ENCODE measurements at regions not wholly inside any gene's neighbourhood (a gene's known extent, or its start where the extent isn't known, plus 50 kb on each side); places are given as distances from the start of the nearest gene placed in this dataset.
"Not testable (repeated sequence)": the region's sequence is repeated elsewhere in the genome, so short reads cannot be mapped to it uniquely, and the experiment has no call there.

DNA sequence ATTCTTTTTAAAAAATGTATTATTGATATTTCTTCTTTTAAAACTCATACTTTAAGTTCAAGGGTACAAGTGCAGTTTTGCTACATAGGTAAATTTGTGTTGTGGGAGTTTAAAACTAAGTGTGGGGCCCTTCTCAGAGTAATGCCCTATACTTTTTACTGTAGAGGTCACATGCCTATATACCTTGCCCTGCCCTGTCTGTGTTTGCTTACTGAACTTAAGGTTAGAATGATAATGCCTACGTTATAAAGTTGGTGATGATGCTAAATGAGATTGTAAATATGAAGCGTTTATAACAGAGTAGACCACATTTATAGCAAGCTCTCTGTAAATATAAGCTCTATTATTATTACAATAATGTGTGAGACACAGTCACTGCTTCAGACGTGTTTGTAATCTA, 261.9 kb downstream of the RASSF9 start:
- DNase-seq, result no peak

DNA sequence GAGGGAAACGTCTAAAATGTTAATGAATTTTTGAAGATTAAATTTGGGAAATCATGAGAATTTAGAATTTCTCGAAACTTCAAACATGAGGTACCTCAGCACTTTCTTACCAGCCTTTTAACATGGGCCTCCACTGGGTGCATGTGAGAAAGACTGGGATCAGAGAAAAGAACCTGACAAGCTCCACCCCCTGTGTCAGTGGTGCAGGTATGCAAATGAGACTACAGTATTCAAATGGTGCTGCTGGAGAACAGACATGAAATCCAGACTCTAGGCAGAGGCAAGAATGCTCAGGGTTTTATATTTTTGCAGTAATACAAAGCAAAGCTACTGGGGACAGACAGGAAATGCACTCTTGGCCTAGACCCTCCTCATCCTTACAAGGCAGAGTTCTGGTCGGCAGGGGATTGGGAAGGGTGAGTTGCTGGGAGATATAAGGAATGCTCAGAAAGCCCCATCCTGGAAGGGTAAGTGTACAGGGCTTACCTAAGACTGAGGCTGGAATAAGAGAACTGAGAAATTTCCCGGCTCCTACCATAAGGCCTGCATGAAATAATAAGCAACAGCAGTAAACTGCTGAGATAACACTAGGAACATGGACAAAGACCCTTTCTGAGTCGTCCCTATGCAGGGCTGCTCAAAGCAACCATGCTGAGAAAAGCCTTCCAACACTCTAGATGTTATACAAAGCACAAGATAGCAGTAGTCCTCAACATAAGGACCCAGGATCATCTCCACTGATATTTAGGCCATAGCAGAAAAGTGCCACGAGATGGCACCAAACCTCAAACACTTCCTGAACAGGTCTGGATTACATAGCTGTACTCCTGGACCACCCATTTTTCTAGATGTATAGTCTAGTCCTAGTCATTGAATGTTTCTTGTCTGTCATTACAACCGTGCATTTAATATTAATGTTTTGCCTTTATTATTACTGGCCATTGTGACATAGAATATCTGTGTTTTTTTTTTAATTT, 260.8 kb downstream of the RASSF9 start:
- DNase-seq, result peak; percentile 63

- no peak for DNase-seq
These were observed 255.5 kb downstream of the RASSF9 start for GRCh38 chr12:85580562-85581168.

- no peak for DNase-seq
These were observed 249.1 kb downstream of the RASSF9 start for GRCh38 chr12:85587158-85587557.

DNA sequence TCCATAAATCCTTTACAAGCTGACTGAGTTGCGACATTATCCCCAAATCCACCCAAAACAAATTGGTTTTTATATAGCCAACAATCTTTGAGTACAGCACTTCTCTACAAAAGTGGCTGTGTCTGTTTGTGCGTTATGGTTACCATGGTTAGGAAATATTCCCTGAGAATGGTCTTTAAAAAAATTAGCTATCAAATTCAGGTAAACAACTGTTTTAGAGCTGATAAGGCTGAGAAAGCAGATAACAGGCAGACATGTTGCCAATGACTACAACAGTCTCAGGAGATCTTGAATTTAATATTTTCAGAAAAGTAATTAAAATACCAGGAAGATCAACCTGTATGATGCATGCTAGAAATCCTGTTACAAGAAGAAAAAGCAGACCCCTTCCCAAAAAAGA, 248.0 kb downstream of the RASSF9 start:
- DNase-seq, result no peak

- no peak for DNase-seq
These were observed 235.4 kb downstream of the RASSF9 start for GRCh38 chr12:85600841-85601240.

DNA sequence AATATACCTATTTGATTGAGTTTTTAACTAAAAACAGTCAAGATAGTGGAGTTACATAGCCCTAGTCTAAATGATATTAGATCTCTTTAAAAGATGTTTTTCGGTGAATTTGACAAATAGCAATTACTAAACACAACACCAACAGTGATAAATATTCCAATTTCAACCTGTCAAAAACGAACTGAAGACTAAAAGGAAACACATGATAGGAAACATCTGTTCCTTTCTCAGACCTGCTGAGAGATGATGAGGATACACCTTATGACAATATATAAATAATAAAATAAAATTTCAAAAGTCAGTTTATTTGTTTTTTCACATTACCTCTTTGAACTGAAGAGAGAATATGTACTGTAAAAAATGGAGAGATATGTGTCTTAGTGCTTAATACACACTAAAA, 232.7 kb downstream of the RASSF9 start:
- no peak for DNase-seq

- DNase-seq, result no peak
These were observed 229.8 kb downstream of the RASSF9 start for GRCh38 chr12:85606455-85606854.

DNA sequence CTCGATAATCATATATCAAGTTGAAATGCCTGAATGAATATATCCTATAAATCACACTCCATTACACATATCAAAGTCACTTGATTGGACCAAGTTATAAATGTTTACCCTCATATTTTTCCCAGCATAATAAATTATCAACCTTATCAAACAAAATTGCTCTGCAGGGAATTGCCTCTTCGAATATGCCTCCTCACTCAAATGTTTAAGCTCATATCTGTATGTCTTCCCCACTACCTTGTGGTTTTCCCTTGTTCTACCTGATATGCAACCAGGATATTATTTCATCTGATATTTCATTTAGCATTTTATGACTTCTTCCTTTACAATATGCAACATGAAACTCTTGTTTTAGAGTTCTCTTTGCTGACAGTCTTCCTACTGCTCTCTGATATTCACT, 226.4 kb downstream of the RASSF9 start:
- DNase-seq, result no peak

- DNase-seq, result no peak
These were observed 226.0 kb downstream of the RASSF9 start for GRCh38 chr12:85610194-85610593.

DNA sequence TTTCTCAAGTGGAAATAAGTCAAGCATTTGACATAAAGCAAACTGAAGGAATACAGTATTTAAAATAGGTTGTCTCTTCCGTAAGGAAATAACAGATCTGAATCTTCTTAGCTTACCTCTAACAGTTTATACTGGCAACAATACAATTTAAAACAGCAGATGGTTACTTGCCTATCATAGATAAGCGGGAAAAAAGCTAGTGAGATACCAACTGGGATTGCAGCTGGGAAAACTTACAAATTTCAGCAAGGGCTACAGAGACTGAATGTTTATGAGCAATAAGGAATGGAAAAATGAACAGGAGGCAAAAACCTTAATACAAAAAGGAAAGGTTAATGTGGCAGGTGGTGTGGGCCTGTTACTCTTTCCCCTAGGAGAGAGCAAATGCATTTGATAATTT, 220.0 kb downstream of the RASSF9 start:
- no peak for DNase-seq

GRCh38 chr12:85617307-85618091, 218.7 kb downstream of the RASSF9 start:
- DNase-seq, result no peak

- DNase-seq, result no peak
These were observed 215.2 kb downstream of the RASSF9 start for GRCh38 chr12:85621041-85621440.

DNA sequence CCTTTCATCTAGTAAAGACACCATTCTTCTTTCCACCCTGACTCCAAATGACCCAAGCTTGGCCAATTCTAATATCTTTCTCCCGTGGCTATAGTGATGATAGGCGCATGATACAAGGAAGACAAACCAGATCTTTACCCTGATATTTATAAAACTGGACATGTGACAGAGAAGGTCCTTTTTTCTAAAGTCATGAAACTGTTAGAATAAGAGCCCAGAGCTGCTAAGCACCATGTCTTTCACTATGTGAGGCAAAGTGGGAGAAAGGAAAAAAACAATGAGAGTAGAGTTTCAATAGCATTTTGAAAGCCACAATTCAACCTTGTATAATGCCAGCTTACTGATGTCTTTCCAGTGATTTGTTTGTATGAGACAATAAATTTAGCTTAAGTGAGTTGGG, 212.4 kb downstream of the RASSF9 start:
- DNase-seq, result no peak

DNA sequence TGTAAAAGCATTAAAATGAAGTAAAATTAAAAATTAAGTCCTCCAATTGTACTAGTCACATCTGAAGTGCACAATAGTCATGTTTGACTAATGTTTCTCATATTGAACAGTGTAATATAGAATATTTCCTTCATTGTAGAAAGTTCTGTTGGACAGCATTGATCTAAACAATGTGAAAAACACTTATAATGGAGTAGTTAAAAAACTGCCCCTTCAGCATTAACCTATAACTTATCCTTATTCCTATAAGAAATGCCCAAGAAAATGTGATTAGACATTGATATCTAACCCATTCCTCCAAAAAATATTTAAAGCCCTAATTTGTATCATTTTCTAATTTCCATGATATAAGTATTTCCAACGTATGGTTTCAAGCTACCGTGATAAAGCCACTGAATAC, 210.7 kb downstream of the RASSF9 start:
- DNase-seq, result no peak

DNA sequence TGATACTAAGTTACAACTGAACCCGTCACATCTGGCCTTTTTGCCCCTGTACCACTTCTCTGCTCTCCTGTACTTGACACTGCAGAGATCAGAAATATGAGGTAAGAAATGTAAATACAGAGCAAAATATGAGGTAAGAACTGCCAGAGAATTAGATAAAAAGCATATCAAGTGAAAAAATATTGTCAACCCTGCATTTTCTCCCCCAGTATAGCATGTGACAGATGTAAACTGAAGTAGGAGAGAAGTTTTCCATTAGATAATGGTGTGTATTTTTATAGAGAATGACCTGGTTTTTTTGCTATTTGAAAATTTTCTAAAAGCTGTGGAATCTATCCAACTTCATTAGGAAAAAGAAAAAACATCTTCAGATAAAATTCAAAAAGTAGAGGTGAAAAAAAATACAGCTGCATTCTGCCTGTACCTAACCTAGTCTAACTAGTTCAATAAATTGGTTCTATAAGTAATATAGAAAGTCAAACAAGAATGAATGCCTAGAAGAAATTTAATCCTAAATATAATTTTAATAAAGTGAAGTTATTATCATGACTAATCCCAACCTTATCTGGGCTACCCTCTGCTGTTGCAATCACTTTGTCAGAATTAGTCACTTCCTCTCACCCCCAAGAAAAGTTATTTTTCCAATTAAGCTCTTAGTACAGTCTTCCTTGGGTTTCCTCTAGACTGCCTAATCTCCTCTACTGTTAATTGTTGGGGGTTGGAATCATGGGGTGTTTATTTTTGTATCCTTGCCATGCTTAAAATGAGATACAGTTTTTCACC, 210.0 kb downstream of the RASSF9 start:
- DNase-seq, result no peak

DNA sequence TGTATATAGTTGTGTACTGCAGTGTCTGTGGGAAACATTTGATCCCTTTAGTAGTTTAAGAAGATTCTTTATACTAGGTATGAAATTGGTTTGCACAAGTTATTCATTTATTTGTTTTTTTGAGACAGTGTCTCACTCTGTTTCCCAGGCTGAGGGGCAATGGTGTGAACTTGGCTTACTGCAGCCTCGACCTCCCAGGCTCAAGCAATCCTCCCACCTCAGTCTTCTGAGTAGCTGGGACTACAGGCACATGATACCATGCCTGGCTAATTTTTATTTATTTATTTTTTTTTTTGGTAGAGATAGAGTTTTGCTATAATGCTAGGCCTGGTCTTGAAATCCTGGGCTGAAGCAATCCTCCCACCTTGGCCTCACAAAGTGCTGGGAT, 209.4 kb downstream of the RASSF9 start:
- DNase-seq, result no peak

- DNase-seq, result no peak
These were observed 208.6 kb downstream of the RASSF9 start for GRCh38 chr12:85627584-85627983.

GRCh38 chr12:85628562-85628961, 207.6 kb downstream of the RASSF9 start:
- not testable (repeated sequence) for DNase-seq

GRCh38 chr12:85630851-85631250, 205.4 kb downstream of the RASSF9 start:
- DNase-seq, result no peak

DNA sequence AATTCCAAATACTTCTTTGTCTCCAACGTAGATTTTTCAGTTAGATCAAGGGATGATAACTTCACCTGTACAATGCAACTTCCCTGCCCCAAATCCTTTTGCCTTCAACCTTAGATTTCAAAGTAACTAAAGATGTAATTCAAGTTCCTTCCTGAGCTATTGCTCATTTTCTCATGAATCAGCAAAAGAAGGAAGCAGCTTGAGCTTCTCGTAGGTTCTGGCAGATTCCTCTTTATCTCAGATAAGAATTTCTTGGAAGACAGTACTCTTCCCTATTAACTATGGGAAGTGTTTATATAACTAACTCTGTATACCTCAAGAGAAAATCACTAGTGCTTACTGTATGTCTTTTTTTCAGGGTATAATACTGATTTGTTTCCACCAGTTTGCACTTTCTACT, 203.8 kb downstream of the RASSF9 start:
- DNase-seq, result no peak

DNA sequence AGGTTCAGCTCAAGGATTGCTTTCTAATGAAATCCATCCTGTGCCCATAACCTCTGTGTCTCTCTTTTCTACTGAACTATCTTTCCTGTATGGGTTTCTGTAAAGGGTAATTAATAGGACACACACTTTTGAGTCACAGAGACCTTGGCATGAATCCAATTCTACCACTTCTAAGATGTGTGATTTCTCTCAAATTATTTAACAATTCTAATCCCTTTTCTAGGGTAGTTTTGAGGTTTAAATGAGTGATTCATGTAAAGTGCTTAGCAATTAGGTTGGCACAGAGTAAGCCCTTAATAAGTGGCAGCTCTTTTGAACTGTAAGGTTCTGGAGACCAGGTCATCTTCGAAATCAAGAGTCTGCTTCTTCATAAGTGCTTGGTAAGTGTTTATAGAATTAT, 202.7 kb downstream of the RASSF9 start:
- DNase-seq, result no peak
